RWPE1 (cell line): ENCODE measurements at regions not wholly inside any gene's neighbourhood (a gene's known extent, or its start where the extent isn't known, plus 50 kb on each side); places are given as distances from the start of the nearest gene placed in this dataset.

Experiments used
- CTCF ChIA-PET: fragments of 350-600 bp; sonication (Branson Sonifier 250); formaldehyde crosslinking; extraction: SDS; loops from one replicate; lab custom pipeline; 2021; lab: Yijun Ruan, JAX
- POLR2A ChIA-PET: fragments of 400-600 bp; formaldehyde crosslinking; extraction: SDS; loops from one replicate; lab custom pipeline; 2020; ENCODE audit warnings: antibody characterized with exemption; ENCODE audit not compliant: low non-redundant PET; lab: Yijun Ruan, JAX
- DNase-seq: peaks from one replicate; pipeline ENCODE4 v3.0.0; 2012; ENCODE audit warnings: low spot score
- H3K27ac ChIP-seq: fragments of 450-650 bp; 2 replicates; pipeline ENCODE4 v1.5.1; 2017
- CTCF ChIP-seq: fragments of 450-650 bp; conservative IDR thresholded peaks from 2 replicates; pipeline ENCODE4 v1.5.1; 2017; ENCODE audit warnings: low read depth, mild to moderate bottlenecking

DNA sequence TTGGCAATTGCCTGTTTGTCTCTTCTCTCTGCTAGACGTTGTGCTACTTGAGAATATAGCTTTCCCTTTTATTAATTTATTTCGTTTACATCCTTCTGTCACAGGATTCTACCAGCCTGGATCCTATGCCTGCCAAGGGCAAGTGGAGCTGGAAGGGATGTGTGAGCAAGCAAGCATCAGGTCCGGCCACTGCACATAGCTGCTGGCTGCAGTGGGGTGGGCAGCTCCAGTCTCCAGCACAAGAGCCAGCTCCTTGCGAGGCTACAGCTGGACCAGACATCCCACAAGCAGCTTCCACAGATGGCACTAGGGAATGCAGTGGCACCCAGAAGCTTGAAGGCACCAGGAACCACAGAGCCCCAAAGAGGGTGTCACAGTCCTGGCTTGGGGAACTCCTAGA is 225.0 kb downstream of the KCNC2 start:
- no peak for DNase-seq
- CTCF ChIA-PET = no interaction called here
- no peak for TF ChIP-seq CTCF
- no peak overlapping the region for H3K27ac ChIP-seq
- POLR2A ChIA-PET = no interaction called here

DNA sequence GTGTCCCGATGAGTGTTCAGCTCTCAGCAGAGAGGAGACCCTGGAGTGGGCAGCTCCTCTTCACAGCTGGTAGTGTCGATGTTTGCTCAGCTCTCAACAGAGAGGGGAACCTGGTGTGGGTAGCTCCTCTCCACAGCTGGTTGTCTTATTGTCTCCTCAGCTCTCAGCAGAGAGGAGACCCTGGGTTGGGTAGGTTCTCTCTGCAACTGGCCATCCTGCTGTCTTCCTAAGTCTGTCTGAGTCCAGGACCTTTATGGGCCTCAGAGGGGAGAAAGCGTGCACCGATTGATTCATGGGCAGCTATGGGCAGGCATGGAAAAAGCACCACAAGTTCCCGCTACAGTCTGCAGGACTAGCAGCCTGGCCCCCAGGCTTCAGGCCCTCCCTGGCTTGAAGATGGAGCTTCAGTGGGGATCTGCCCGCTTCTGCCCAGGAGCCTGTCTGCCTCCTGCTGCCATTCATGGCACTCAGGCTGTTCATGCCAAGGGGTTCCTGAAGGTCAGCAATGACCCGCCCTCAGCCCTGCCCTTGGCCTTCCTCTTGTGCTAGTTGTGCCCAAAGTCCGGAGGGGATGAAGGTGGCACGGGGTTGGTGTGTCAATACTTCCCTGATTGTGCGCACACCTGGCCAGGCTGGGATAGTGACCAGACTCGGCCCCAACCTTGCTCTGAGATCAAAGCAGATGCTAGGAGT is 224.2 kb downstream of the KCNC2 start:
- no peak for DNase-seq
- no peak overlapping the region for H3K27ac ChIP-seq
- no peak for TF ChIP-seq CTCF
- CTCF ChIA-PET = interaction anchor here (0.6 kb wide), 1 partner anchor 9 kb away, joined by 4 read pairs; no protein-coding TSS in a partner anchor
- POLR2A ChIA-PET = no interaction called here

- no peak for TF ChIP-seq CTCF
- ChIA-PET POLR2A (no interaction called here), CTCF (no interaction called here)
- no peak for DNase-seq
- H3K27ac ChIP-seq = no peak overlapping the region
Observed at GRCh38 chr12:74985986-74986319, 223.7 kb downstream of the KCNC2 start.

- CTCF ChIA-PET = no interaction called here
- TF ChIP-seq CTCF = no peak
- POLR2A ChIA-PET = no interaction called here
- DNase-seq = no peak
- no peak overlapping the region for H3K27ac ChIP-seq
Observed at GRCh38 chr12:74988156-74988555, 221.5 kb downstream of the KCNC2 start.
